Epithelial cell of proximal tubule (primary cell): ENCODE measurements at regions not wholly inside any gene's neighbourhood (a gene's known extent, or its start where the extent isn't known, plus 50 kb on each side); places are given as distances from the start of the nearest gene placed in this dataset.

Experiments
- DNase-seq: peaks from one replicate; pipeline ENCODE4 v3.0.0-alpha.2; 2011; ENCODE audit warnings: low read depth
- H3K4me3 ChIP-seq: 2 replicates; pipeline ENCODE4 v1.5.1; 2011; ENCODE audit warnings: low read depth, mild to moderate bottlenecking, low read length
- TF ChIP-seq, protein P1 (sequence below): conservative IDR thresholded peaks from 2 replicates; pipeline ENCODE4 v1.5.1; 2012; ENCODE audit warnings: low read depth, mild to moderate bottlenecking, low read length

DNA sequence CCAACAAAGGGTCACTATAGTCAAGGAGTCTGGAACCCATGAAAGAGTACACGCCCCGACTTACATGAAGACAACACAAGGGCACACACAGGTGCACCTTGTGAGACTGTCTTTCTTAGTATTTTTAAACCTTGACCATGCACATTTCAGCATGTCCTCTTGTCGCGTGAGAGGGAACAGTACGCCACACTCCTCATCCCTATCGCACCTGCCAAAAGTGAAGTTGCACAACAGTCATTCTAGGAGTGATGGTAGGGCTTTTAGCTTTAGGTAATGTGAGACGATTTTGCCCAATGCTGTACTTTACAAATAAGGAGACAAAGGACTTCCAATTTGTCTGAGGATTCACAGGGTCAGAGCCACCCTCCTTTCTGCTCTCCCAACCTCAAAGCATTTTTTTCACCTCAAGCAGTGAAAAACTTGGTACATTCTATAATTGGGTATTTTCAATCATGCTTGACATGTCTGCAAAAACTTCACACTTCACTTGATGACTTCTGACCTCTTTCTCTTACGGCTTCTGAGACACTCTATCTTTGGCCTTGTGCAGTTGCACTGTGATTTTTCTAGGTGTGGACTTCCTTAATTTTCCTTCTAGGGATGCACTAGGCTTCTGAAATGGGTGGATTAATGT, 173.9 kb upstream of the GRB10 start:
- H3K4me3 ChIP-seq, result no peak overlapping the region
- DNase-seq, result no peak
- TF ChIP-seq, protein P1, sequence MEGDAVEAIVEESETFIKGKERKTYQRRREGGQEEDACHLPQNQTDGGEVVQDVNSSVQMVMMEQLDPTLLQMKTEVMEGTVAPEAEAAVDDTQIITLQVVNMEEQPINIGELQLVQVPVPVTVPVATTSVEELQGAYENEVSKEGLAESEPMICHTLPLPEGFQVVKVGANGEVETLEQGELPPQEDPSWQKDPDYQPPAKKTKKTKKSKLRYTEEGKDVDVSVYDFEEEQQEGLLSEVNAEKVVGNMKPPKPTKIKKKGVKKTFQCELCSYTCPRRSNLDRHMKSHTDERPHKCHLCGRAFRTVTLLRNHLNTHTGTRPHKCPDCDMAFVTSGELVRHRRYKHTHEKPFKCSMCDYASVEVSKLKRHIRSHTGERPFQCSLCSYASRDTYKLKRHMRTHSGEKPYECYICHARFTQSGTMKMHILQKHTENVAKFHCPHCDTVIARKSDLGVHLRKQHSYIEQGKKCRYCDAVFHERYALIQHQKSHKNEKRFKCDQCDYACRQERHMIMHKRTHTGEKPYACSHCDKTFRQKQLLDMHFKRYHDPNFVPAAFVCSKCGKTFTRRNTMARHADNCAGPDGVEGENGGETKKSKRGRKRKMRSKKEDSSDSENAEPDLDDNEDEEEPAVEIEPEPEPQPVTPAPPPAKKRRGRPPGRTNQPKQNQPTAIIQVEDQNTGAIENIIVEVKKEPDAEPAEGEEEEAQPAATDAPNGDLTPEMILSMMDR, result no peak

DNA sequence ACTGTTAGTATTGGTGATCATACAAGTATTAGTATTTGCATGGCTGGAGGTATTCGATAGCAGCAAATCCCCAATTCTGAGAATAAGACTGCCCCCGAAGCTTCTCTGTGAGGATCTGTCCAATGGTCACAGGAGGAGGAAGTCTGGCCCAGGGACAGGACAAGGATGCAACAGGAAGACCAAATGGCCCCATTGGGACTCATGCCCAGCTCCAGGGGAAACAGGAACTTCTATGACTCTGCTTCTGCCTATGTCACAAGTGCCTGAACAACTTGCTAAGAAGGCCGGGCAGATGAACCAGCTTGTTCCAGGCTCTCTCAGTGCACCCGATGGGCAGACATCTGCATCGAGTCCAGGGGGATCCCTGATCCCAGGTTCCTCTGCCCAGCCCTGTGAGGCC, 172.0 kb upstream of the GRB10 start:
- DNase-seq, result no peak
- TF ChIP-seq, protein P1, result no peak
- H3K4me3 ChIP-seq, result no peak overlapping the region

GRCh38 chr7:50954245-50954644, 171.5 kb upstream of the GRB10 start:
- TF ChIP-seq, protein P1, result no peak
- H3K4me3 ChIP-seq, result no peak overlapping the region
- DNase-seq, result no peak

DNA sequence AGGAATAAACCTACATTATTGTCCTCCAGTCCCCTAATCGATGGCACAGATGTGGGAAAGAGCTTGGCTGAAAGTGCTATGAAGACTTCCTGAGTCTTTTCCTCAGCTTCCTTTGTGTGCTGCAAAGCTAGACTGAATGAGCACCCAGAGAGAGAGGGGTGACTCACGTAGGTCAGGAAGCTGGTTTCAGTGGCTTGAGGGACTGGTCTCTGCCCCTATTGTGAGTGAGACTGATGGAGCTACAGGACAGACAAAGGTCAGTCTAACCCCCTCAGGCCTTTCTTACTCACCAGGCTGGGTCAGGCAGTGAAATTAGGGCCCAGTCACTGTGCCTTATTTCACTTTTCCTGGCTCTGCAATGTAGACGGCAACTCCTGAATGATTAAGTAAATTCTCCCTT, 171.1 kb upstream of the GRB10 start:
- TF ChIP-seq, protein P1, result no peak
- no peak for DNase-seq
- no peak overlapping the region for H3K4me3 ChIP-seq

DNA sequence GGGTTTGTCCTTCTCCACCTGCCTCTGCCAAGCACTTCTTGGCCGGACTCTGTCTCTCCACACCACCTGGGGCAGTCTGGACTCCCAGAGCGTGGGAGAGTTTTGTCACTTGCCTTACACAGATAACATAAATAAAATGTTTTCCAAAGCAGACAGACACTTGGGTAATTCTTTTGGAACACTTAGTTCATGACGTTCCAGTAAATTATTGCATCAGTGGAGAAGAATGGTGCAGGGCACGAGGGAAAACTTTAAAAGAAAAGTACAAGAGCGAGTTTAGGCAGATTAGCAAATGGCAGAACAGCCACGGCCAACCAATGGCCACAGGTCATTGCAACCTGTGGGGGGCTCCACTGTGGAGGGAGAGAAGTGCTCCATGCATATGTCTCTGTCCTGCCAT, 170.6 kb upstream of the GRB10 start:
- no peak overlapping the region for H3K4me3 ChIP-seq
- TF ChIP-seq, protein P1, result no peak
- no peak for DNase-seq

DNA sequence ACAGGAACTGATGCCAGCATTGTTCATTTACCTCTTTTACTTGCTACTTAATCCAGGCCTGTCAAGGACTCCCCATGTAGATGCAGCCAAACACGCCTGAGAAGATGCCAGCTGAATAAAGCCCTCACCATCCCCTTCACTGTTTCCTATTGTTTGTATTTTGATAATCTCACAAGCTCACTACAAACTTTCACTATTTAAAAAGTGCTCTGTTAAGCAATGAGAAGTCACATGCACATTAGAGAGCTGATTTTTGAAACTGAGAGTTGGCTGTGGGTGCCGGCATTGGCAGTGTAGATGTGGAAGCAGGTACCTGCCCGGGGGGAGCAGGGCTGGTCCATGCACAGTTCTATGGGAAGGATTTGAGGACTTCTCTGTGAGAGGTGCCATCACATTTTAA, 169.8 kb upstream of the GRB10 start:
- TF ChIP-seq, protein P1, result no peak

GRCh38 chr7:50952120-50952519, 169.4 kb upstream of the GRB10 start:
- DNase-seq, result no peak
- TF ChIP-seq, protein P1, result no peak
- H3K4me3 ChIP-seq, result no peak overlapping the region

More for the DNA sequence above, 169.8 kb upstream of the GRB10 start:
- no peak for DNase-seq
- H3K4me3 ChIP-seq, result no peak overlapping the region
